GM12873 (cell line): ENCODE measurements at regions not wholly inside any gene's neighbourhood (a gene's known extent, or its start where the extent isn't known, plus 50 kb on each side); places are given as distances from the start of the nearest gene placed in this dataset.

ENCODE experiments used
- CTCF ChIP-seq: IDR thresholded peaks from 2 replicates; pipeline ENCODE4 v1.5.1; 2012; ENCODE audit warnings: low read depth, mild to moderate bottlenecking, moderate library complexity, low read length, control low read depth; ENCODE audit not compliant: insufficient read depth; ENCODE audit errors: missing control alignments

GRCh38 chr13:58782736-58783135 is 1151.2 kb downstream of the PCDH17 start:
- TF ChIP-seq CTCF, result no peak

- TF ChIP-seq CTCF, result no peak
These were observed 1161.3 kb downstream of the PCDH17 start for GRCh38 chr13:58792854-58793253.

GRCh38 chr13:58795715-58796114 is 1164.2 kb downstream of the PCDH17 start:
- TF ChIP-seq CTCF, result no peak

GRCh38 chr13:58804832-58805231 is 1173.3 kb downstream of the PCDH17 start:
- TF ChIP-seq CTCF, result no peak

GRCh38 chr13:58806401-58806800 is 1174.9 kb downstream of the PCDH17 start:
- no peak for TF ChIP-seq CTCF

GRCh38 chr13:58823701-58824100 is 1192.2 kb downstream of the PCDH17 start:
- no peak for TF ChIP-seq CTCF

- no peak for TF ChIP-seq CTCF
These were observed 1196.4 kb downstream of the PCDH17 start for GRCh38 chr13:58827904-58828303.

GRCh38 chr13:58830841-58831240 is 1199.3 kb downstream of the PCDH17 start:
- no peak for TF ChIP-seq CTCF
